Peyer's patch (tissue), 4 donors: ENCODE measurements at regions not wholly inside any gene's neighbourhood (a gene's known extent, or its start where the extent isn't known, plus 50 kb on each side); places are given as distances from the start of the nearest gene placed in this dataset.

Source experiments
- DNase-seq, 3 donors: peaks; one replicate each; pipeline ENCODE4 v3.0.0-alpha.2; 2017 to 2019
- H3K27ac ChIP-seq, 4 donors: fragments of 200-600 bp; sonication (generic); one replicate each; pipeline ENCODE4 v1.5.1; 2016 to 2019
- H3K27me3 ChIP-seq, 2 donors: fragments of 200-600 bp; sonication (generic); one replicate each; pipeline ENCODE4 v1.5.1; 2019
- H3K36me3 ChIP-seq, 3 donors: fragments of 200-600 bp; sonication (generic); one replicate each; pipeline ENCODE4 v1.5.1; 2016 to 2019
- H3K4me1 ChIP-seq, 4 donors: fragments of 200-600 bp; sonication (generic); one replicate each; pipeline ENCODE4 v1.5.1; 2016 to 2019
- H3K4me3 ChIP-seq, 4 donors: fragments of 200-600 bp; sonication (generic); 1 replicate in 3 of 4; 2 replicates in 1 of 4; pipeline ENCODE4 v1.5.1; 2016 to 2019; ENCODE audit warnings: mild to moderate bottlenecking in 1 of 4
- H3K9me3 ChIP-seq, 4 donors: fragments of 200-600 bp; sonication (generic); one replicate each; pipeline ENCODE4 v1.5.1; 2016 to 2019; ENCODE audit warnings: mild to moderate bottlenecking in 1 of 4
- POLR2A ChIP-seq, 2 donors: fragments of 450-650 bp; IDR thresholded peaks; one replicate each; pipeline ENCODE4 v1.5.1; 2017; ENCODE audit warnings: antibody characterized with exemption in 2 of 2, mild to moderate bottlenecking in 2 of 2, moderate library complexity in 2 of 2
- TF ChIP-seq, protein P1 (sequence below), 6 experiments: fragments of 450-650 bp in 4 of 6; fragments of 200-600 bp in 2 of 6; sonication (generic) in 1 of 6; IDR thresholded peaks; one replicate each; pipeline ENCODE4 v1.5.1; 2017 to 2019; ENCODE audit warnings: antibody characterized with exemption in 6 of 6, mild to moderate bottlenecking in 3 of 6, moderate library complexity in 1 of 6

DNA sequence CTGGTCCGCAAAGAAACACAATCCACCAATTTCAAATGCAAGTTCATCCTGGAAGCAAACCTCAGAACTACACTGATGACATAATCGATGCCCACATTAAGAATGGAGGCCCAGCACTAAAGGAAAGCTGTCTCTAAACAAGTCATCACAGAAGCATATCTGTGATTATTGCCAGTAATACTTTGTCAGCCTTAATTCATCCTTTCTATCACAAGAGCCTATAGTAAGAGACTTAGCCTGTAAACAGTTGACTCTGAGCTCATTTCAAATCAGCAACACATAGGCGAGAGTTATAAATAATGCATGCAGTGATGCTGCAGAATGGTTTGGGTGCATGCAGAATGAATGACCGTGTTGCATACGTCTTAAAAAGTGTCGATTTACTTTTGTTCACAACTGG, 105.9 kb upstream of the ZFP42 start:
- H3K9me3 ChIP-seq: no peaks in the 10 kb centered on the region
- H3K27me3 ChIP-seq: no peaks in the 10 kb centered on the region
- no peaks in the 10 kb centered on the region for H3K36me3 ChIP-seq
- no peak for TF ChIP-seq POLR2A (IDR thresholded peaks at IDR 0.05)
- TF ChIP-seq, protein P1, sequence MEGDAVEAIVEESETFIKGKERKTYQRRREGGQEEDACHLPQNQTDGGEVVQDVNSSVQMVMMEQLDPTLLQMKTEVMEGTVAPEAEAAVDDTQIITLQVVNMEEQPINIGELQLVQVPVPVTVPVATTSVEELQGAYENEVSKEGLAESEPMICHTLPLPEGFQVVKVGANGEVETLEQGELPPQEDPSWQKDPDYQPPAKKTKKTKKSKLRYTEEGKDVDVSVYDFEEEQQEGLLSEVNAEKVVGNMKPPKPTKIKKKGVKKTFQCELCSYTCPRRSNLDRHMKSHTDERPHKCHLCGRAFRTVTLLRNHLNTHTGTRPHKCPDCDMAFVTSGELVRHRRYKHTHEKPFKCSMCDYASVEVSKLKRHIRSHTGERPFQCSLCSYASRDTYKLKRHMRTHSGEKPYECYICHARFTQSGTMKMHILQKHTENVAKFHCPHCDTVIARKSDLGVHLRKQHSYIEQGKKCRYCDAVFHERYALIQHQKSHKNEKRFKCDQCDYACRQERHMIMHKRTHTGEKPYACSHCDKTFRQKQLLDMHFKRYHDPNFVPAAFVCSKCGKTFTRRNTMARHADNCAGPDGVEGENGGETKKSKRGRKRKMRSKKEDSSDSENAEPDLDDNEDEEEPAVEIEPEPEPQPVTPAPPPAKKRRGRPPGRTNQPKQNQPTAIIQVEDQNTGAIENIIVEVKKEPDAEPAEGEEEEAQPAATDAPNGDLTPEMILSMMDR (IDR thresholded peaks at IDR 0.05): no peak
- H3K27ac ChIP-seq: no peak overlapping the region
- H3K4me3 ChIP-seq: no peak overlapping the region
- no peak for DNase-seq
- no peaks in the 10 kb centered on the region for H3K4me1 ChIP-seq

DNA sequence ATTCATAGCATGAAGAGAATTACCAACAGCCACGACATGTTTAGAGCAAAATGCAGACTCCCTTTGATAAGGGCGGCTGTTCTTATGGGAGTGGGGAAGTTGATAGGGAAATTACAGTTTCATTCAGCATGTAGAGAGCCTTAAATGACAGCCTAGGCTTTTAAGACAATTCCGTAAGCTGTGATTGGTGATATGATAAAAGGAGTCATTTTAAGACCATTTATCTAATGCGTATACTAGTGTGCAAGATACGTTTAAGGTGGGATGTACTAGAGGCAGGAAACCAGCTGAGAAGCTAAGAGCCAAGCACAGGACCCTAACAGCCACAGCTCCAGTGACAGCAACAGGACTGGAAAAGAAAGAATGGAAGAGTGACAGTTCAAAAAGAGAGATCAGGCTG, 102.2 kb upstream of the ZFP42 start:
- Histone ChIP-seq H3K27me3 (no peaks in the 10 kb centered on the region), H3K27ac (no peak overlapping the region), H3K4me1 (no peaks in the 10 kb centered on the region), H3K36me3 (no peaks in the 10 kb centered on the region), H3K9me3 (no peaks in the 10 kb centered on the region), H3K4me3 (no peak overlapping the region)
- no peak for TF ChIP-seq POLR2A (IDR thresholded peaks at IDR 0.05)
- TF ChIP-seq, protein P1 (IDR thresholded peaks at IDR 0.05): no peak
- DNase-seq: no peak

DNA sequence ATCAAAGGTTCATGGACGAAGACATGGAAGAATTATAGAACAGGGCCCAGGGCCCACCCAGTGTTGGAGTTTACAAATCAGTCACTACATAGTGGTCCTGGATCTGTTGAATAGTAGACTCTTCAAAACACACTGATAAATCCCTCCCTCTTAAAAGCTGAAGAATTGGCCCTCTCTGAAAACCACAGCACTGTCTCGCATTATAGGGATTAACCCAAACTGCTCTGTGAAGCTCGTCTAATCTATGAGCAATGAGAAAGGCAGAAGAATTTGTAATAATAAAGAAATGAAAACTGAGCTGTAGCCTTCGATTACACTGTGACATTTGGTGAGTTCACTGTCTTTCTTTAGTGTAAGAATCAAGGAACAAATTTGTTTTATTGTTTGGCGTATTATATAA, 92.5 kb upstream of the ZFP42 start:
- Histone ChIP-seq H3K36me3 (no peaks in the 10 kb centered on the region), H3K27ac (no peak overlapping the region), H3K9me3 (no peaks in the 10 kb centered on the region), H3K27me3 (no peaks in the 10 kb centered on the region), H3K4me3 (no peak overlapping the region), H3K4me1 (no peaks in the 10 kb centered on the region)
- no peak for TF ChIP-seq POLR2A (IDR thresholded peaks at IDR 0.05)
- TF ChIP-seq, protein P1 (IDR thresholded peaks at IDR 0.05): no peak
- DNase-seq: no peak

DNA sequence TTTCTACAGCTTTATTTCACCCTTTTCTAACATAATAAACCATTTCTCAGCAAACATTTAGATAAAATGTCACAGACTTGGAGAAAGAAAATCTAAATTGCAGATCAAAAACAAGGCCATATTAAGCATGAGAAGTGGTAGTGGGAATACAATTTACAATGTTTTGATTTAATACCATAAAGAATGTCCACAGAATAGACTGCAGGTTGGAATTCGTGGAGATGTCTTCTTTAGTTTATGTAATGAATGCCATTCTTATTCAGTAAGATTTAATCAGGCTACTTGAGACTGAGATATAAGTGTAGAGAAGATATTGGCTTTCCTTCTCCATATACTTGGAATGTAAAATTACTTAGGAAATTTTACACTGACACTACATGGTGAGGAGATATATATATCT, 91.9 kb upstream of the ZFP42 start:
- Histone ChIP-seq H3K4me3 (no peak overlapping the region), H3K27me3 (no peaks in the 10 kb centered on the region), H3K9me3 (no peaks in the 10 kb centered on the region), H3K27ac (no peak overlapping the region), H3K36me3 (no peaks in the 10 kb centered on the region), H3K4me1 (no peaks in the 10 kb centered on the region)
- no peak for DNase-seq
- TF ChIP-seq, protein P1 (IDR thresholded peaks at IDR 0.05): no peak
- TF ChIP-seq POLR2A (IDR thresholded peaks at IDR 0.05): no peak

DNA sequence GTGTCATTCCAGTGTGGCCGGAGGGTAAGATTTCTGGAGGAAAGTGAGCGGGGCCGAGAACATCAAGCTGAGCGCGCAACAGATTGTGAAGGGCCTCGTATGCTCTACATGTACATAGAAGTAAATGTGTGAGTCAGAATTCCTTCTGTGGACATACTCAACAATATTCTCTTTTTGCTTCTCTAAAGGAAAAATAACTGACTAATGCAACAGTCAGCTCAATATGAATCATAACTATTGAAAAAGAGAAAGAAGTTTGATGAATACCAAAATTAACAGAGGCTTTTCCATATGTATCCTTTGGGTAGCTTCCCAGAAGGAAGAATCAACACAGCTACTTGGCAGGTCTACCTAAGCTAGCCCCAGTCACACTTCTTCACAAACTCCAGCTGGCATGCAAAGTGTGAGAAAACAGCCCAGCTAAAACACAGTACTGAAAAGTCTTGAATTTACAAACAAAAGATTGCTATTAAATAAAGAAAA, 87.5 kb upstream of the ZFP42 start:
- no peak overlapping the region for H3K27ac ChIP-seq
- no peak for DNase-seq
- H3K9me3 ChIP-seq: no peaks in the 10 kb centered on the region
- no peaks in the 10 kb centered on the region for H3K36me3 ChIP-seq
- no peaks in the 10 kb centered on the region for H3K4me1 ChIP-seq
- H3K27me3 ChIP-seq: no peaks in the 10 kb centered on the region
- no peak for TF ChIP-seq POLR2A (IDR thresholded peaks at IDR 0.05)
- TF ChIP-seq, protein P1 (IDR thresholded peaks at IDR 0.05): no peak
- no peak overlapping the region for H3K4me3 ChIP-seq

DNA sequence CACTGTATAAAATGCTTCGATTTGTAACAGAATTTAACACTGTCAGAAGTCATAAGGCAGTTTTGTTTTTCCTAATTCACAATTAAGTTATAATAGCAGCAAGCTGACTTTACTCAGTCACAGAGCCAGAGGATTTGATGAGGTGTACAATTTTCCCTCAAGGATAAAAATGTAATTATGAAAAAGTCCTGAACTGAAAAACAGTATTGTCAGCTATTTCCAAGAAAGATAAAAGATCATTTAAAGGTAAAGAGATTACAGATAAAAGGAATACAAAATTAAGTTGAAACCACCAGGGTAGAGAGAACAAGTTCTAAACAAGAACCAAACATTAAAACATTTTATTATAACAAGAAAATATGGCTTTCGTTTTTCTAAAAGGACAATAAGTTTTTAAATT, 86.8 kb upstream of the ZFP42 start:
- DNase-seq: no peak
- Histone ChIP-seq H3K27ac (no peak overlapping the region), H3K27me3 (no peaks in the 10 kb centered on the region), H3K4me3 (no peak overlapping the region), H3K4me1 (no peaks in the 10 kb centered on the region), H3K9me3 (no peaks in the 10 kb centered on the region), H3K36me3 (no peaks in the 10 kb centered on the region)
- TF ChIP-seq POLR2A (IDR thresholded peaks at IDR 0.05): no peak
- TF ChIP-seq, protein P1 (IDR thresholded peaks at IDR 0.05): no peak
